Bone marrow (tissue), 2 donors: ENCODE measurements at regions not wholly inside any gene's neighbourhood (a gene's known extent, or its start where the extent isn't known, plus 50 kb on each side); places are given as distances from the start of the nearest gene placed in this dataset.
"Not testable (repeated sequence)": the region's sequence is repeated elsewhere in the genome, so short reads cannot be mapped to it uniquely, and the experiment has no call there.

ENCODE experiments used
- DNase-seq, 2 donors: peaks; one replicate each; lab custom pipeline; 2025; lab: John Stamatoyannopoulos, UW

- not testable (repeated sequence) for DNase-seq
Observed at GRCh38 chr16:88245241-88246081, 137.3 kb upstream of the ZNF469 start.

GRCh38 chr16:88246955-88247582, 135.7 kb upstream of the ZNF469 start:
- not testable (repeated sequence) for DNase-seq

GRCh38 chr16:88247583-88247966, 135.2 kb upstream of the ZNF469 start:
- peak in 1 of 2 donors; percentile 1 for DNase-seq

GRCh38 chr16:88248761-88249160, 134.0 kb upstream of the ZNF469 start:
- not testable (repeated sequence) for DNase-seq

GRCh38 chr16:88250381-88250780, 132.4 kb upstream of the ZNF469 start:
- not testable (repeated sequence) for DNase-seq

GRCh38 chr16:88252057-88252794, 130.5 kb upstream of the ZNF469 start:
- DNase-seq: not testable (repeated sequence)

- DNase-seq: not testable (repeated sequence)
Observed at GRCh38 chr16:88258141-88258540, 124.6 kb upstream of the ZNF469 start.

- not testable (repeated sequence) for DNase-seq
Observed at GRCh38 chr16:88258764-88259525, 123.8 kb upstream of the ZNF469 start.

GRCh38 chr16:88259538-88259937, 123.2 kb upstream of the ZNF469 start:
- not testable (repeated sequence) for DNase-seq

GRCh38 chr16:88260146-88260545, 122.6 kb upstream of the ZNF469 start:
- DNase-seq: not testable (repeated sequence)

GRCh38 chr16:88260881-88261665, 121.7 kb upstream of the ZNF469 start:
- not testable (repeated sequence) for DNase-seq

- not testable (repeated sequence) for DNase-seq
Observed at GRCh38 chr16:88261814-88262605, 120.7 kb upstream of the ZNF469 start.

GRCh38 chr16:88262858-88263563, 119.7 kb upstream of the ZNF469 start:
- not testable (repeated sequence) for DNase-seq

GRCh38 chr16:88263681-88264287, 119.0 kb upstream of the ZNF469 start:
- not testable (repeated sequence) for DNase-seq

GRCh38 chr16:88264641-88265285, 118.0 kb upstream of the ZNF469 start:
- peak; percentile 32 to 76 for DNase-seq

- DNase-seq: not testable (repeated sequence)
Observed at GRCh38 chr16:88265286-88265938, 117.3 kb upstream of the ZNF469 start.

- DNase-seq: not testable (repeated sequence)
Observed at GRCh38 chr16:88266036-88266435, 116.7 kb upstream of the ZNF469 start.
